ENCODE measurements at regions not wholly inside any gene's neighbourhood (a gene's known extent, or its start where the extent isn't known, plus 50 kb on each side); places are given as distances from the start of the nearest gene placed in this dataset.
"Not testable (repeated sequence)": the region's sequence is repeated elsewhere in the genome, so short reads cannot be mapped to it uniquely, and the experiment has no call there.

DNA sequence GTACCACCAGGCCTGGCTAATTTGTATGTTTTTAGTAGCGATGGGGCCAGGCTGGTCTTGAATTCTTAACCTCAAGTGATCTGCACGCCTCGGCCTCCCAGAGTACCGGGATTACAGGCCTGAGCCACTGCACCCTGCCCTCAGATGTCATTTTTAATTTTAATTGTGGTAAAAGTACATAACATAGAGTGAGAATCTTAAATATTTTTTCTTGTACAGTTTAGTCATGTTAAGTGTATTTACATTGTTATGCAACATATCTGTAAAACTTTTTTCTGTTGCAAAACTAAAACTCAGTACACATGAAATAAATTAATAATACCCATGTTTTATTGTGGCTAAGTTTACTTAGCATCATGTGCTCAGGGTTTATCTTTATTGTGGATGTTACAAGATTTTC lies 231.4 kb downstream of the ALG10 start:
- 52 to 75% (median 69%) methylated on average over 4 of the region's 4 CpGs for WGBS, 5 donors
- Histone ChIP-seq H3K9me3 (no peaks in the 10 kb centered on the region), H3K4me1 (no peaks in the 10 kb centered on the region), H3K27ac (no peak overlapping the region), H3K36me3 (no peaks in the 10 kb centered on the region), H3K4me3 (no peak overlapping the region), H3K27me3 (no peaks in the 10 kb centered on the region)
- no peak for DNase-seq
- intact Hi-C loops (cut with DNase I; ENCODE audit: low total_unique reads), result no loop called here
- TF ChIP-seq POLR2AphosphoS5 (IDR thresholded peaks at IDR 0.05) (no peak), EP300 (IDR thresholded peaks at IDR 0.05) (no peak), POLR2A (IDR thresholded peaks at IDR 0.05) (no peak), CTCF (IDR thresholded peaks at IDR 0.05) (no peak)

- Histone ChIP-seq H3K27ac (no peak overlapping the region), H3K36me3 (no peaks in the 10 kb centered on the region), H3K4me1 (no peaks in the 10 kb centered on the region), H3K27me3 (no peaks in the 10 kb centered on the region), H3K9me3 (no peaks in the 10 kb centered on the region), H3K4me3 (no peak overlapping the region)
- no peak for DNase-seq
- 79 to 89% (median 87%) methylated on average over 3 of the region's 3 CpGs for WGBS, 5 donors
- intact Hi-C loops (cut with DNase I; ENCODE audit: low total_unique reads), result no loop called here
- TF ChIP-seq POLR2AphosphoS5 (IDR thresholded peaks at IDR 0.05) (no peak), POLR2A (IDR thresholded peaks at IDR 0.05) (no peak), CTCF (IDR thresholded peaks at IDR 0.05) (no peak), EP300 (IDR thresholded peaks at IDR 0.05) (no peak)
Observed at GRCh38 chr12:34257093-34257492, 234.8 kb downstream of the ALG10 start.

DNA sequence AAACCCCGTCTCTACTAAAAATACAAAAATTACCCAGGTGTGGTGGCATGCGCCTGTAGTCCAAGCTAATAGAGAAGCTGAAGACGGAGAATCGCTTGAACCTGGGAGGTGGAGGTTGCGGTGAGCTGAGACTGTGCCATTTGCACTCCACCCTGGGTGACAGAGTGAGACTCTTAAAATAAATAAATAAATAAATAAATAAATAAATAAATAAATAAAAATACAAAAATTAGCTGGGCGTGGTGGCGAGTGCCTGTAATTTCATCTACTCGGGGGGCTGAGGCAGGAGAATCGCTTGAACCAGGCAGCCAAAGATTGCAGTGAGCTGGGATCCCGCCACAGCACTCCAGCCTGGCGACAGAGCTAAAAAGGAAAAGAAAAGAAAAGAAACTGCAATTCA lies 239.8 kb downstream of the ALG10 start:
- DNase-seq; H3K4me3 ChIP-seq; intact Hi-C loops (cut with DNase I; ENCODE audit: low total_unique reads); H3K36me3 ChIP-seq; H3K27ac ChIP-seq; H3K27me3 ChIP-seq; H3K4me1 ChIP-seq: not testable (repeated sequence)
- peaks cover 0 to 16% (median 0%) of the 10 kb centered on the region in 4 donors for H3K9me3 ChIP-seq
- WGBS, 5 donors, result 90 to 93% (median 91%) methylated on average over 11 of the region's 11 CpGs

- TF ChIP-seq POLR2A (IDR thresholded peaks at IDR 0.05) (no peak), EP300 (IDR thresholded peaks at IDR 0.05) (no peak), CTCF (IDR thresholded peaks at IDR 0.05) (no peak), POLR2AphosphoS5 (IDR thresholded peaks at IDR 0.05) (no peak)
- Histone ChIP-seq H3K36me3 (no peaks in the 10 kb centered on the region), H3K4me1 (no peaks in the 10 kb centered on the region), H3K27ac (no peak overlapping the region), H3K9me3 (peaks cover 0 to 16% (median 0%) of the 10 kb centered on the region in 4 donors), H3K4me3 (no peak overlapping the region), H3K27me3 (no peaks in the 10 kb centered on the region)
- 73 to 79% (median 75%) methylated on average over 14 of the region's 14 CpGs for WGBS, 5 donors
- DNase-seq, result no peak
- intact Hi-C loops (cut with DNase I; ENCODE audit: low total_unique reads), result no loop called here
Observed at GRCh38 chr12:34264110-34264509, 241.8 kb downstream of the ALG10 start.

DNA sequence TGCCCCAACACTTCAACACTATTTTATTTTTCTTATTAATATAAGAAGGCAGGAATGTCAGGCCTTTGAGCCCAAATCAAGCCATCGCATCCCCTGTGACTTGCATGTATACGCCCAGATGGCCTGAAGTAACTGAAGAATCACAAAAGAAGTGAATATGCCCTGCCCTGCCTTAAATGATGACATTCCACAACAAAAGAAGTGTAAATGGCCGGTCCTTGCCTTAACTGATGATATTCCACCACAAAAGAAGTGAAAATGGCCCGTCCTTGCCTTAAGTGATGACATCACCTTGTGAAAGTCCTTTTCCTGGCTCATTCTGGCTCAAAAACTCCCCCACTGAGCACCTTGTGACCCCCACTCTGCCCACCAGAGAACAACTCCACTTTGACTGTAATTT lies 251.4 kb downstream of the ALG10 start:
- H3K4me1 ChIP-seq; H3K27me3 ChIP-seq; H3K27ac ChIP-seq; DNase-seq; H3K36me3 ChIP-seq; H3K4me3 ChIP-seq; intact Hi-C loops (cut with DNase I; ENCODE audit: low total_unique reads): not testable (repeated sequence)
- 62 to 77% (median 69%) methylated on average over 4 of the region's 4 CpGs for WGBS, 5 donors
- peaks cover 0 to 23% (median 8%) of the 10 kb centered on the region in 4 donors for H3K9me3 ChIP-seq

Data from stomach (tissue), 8 donors.